Fibroblast of skin of right quadriceps (primary cell): ENCODE measurements at regions not wholly inside any gene's neighbourhood (a gene's known extent, or its start where the extent isn't known, plus 50 kb on each side); places are given as distances from the start of the nearest gene placed in this dataset.
A peak's percentile ranks its signal among the peaks of the same experiment; 100 is the strongest.
"Not testable (repeated sequence)": the region's sequence is repeated elsewhere in the genome, so short reads cannot be mapped to it uniquely, and the experiment has no call there.

Experiments
- DNase-seq: peaks from one replicate; pipeline ENCODE4 v3.0.0-alpha.2; 2013

DNA sequence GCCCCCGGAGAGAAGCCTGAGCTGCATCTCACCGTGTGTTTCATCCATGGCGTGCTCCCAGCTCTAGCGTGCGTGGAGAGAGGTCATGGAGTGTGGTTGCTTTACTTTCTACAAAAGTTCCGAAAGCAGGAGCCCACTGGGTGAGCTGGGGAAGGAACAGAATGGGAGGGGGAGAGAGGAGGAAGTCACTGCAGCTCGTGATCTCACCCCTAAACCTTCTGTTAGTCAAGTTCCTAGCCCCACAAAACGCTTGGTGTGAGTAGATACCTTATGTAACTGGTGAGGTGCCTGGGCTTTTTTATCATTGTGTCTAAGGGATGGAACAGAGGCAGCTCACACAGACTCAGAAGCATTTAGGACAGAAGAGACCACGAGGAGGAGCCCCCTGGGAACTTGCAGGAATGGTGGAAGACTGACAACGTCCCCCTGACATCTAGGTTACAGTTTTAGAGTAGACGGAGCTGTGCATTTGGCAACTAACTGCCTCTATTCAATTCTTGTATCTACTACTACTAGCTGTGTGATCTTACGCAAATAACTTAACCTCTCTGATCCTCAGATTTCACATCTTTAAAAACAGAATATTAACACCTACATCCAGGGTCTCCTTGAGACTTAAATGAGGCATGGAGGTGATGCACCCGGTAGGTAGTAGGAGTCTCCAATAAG is 123.3 kb downstream of the ARL4C start:
- DNase-seq = no peak

DNA sequence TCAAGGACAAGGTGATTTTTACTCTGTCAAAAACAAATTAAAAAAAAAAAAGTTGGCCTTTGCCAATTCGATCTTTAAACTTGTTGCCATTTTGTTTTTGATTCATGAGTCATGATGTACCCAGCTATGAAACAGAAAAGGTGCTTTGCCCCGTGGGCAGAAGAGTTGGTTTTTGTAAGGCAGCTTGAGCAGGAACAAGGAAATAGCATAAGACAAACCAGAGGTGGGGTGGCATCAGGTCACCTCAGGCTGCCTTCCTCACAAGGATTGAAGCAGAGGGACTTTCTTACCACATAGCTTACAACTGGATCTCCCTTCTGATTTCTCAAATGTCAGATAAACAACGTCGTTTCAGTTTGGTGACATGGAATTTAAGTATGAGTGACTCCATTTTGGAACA is 123.8 kb downstream of the ARL4C start:
- DNase-seq = no peak

DNA sequence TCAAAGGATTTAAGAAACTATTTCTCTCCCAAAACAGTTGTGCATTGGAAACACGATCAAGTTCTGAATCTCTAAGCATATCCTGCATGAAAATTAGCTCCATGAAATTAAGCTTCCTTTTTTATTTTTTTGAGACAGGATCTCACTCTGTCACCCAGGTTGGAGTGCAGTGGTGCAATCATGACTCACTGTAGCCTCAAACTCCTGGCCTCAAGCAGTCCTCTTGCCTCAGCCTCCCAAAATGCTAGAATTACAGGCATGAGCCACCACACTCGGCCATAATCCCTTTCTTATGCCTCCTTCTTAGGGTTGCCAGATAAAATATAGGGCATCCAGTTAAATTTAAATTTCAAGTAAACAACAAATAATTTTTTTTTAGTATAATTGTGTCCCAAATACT is 124.4 kb downstream of the ARL4C start:
- DNase-seq = no peak

DNA sequence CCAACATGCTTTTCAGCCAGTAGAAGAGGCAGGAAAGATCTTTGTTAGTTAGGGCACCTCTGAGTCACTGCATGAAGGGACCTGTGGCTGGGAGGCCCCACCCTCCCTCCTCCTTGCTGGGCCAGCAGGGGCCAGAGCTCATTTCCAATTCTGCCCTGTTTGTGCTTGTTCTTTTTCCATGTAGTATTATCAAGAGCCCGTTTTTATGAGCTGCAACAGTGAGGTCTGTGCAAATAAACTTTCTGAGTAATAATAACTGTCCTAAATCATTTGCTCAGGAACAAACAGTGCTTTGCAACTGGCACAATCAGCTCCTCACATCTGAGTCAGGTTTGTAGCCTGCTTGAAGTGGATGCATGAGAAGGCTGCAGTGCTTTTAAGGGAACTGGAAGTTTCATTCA is 128.0 kb downstream of the ARL4C start:
- DNase-seq = no peak

DNA sequence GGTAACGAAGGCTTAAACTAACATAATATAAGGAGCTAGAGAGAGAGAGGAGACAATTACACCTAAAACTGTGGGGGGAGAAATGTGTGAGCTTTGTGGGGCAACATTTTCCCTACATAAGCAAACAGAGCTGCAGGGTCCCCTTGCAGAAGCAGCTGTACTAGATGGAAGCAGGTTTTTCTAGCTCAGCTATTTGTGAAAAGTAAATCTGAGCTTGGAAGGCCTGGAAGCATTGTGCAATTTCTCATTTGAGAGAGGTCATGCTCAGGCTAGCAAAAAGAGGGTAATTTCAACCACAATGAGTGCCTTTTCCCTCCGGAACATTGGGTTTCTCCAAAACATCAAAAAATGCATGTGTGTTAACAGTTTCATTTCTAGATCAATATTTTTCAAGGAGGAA is 130.0 kb downstream of the ARL4C start:
- no peak for DNase-seq

DNA sequence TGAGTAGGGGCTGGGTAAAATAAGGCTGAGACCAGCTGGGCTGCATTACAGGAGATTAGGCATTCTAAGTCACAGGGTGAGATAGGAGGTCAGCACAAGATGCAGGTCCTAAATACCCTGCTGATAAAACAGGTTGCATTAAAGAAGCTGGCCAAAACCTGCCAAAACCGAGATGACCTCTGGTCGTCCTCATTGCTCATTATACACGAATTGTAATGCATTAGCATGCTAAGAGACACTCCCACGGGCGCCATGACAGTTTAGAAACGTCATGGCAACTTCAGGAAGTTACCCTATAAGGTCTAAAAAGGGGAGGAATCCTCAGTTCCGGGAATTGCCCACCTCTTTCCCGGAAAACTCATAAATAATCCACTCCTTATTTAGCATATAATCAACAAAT is 132.2 kb downstream of the ARL4C start:
- no peak for DNase-seq

DNA sequence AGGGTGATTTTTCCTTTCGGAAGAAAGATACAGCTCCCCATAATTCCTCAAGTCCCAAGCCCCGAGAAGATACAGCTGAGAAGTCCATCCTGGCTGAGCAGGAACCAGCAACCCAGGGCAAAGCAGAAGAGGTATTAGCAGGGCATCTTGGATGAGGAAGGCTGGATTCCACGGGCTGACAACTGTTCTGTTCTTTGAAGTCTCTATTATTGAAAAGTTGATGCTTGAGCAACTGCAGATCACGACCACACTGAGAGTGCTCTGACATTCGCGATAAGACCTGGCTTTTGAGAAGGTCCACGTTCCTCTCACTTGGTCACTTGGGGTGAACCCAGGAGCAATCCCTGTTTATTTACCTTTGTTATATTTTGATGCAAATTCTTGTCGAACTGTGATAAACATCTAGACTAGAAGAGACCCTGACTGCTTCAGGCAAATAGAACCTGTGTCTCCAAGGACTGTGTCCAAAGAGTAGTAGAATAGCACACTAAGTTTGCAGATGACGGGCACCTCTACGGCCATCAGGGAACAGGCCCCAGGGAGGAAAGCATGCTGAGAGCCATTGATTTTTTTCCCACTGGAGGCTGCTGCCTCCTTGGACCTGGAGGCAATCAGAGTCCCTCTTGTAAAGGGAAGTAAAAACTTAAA is 133.1 kb downstream of the ARL4C start:
- no peak for DNase-seq

DNA sequence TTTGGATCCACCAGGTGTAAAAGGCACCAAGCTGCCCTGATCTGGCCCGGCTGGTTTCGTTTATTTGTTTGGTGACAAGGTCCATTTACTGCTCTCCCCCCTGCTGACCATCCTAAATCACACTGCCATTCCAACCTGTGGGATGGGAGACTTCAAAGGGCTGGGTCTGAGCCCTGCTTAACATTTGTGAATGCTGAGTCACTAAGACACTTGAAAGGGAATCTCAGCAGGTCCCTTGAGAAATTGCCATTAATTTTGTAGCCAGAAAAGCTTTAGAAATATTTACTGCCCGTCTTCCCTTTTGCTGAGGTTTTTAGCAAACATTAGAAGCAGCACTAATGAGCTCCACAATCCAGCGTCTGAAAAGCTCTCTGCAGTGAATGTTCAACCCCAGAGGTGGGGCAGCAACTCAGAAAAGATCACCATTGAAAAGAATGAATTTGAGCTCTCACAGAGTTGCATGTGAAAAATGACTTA is 133.8 kb downstream of the ARL4C start:
- peak; percentile 82 for DNase-seq

DNA sequence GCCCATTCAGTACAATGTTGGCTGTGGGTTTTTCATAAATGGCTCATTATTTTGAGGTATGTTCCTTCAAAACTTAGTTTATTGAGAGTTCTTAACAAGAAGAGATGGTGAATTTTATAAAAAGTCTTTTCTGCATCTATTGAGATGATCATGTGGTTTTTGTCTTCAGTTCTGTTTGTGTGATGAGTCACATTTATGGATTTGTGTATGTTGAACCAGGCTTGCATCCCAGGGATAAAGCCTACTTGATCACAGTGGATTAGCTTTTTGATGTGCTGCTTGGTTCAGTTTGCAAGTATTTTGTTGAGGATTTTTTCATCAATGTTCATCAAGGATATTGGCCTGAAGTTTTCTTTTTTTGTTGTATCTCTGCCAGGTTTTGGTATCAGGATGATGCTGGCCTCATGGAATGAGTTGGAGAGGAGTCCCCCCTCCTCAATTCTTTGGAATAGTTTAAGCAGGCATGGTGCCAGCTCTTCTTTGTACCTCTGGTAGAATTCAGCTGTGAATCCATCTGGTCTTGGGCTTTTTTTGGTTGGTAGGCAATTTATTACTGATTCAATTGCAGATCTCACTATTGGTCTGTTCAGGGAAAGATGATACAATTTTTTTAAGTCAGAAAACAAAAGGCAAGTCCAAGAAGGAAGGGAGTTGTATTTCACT is 136.4 kb downstream of the ARL4C start:
- peak; percentile 71 for DNase-seq

DNA sequence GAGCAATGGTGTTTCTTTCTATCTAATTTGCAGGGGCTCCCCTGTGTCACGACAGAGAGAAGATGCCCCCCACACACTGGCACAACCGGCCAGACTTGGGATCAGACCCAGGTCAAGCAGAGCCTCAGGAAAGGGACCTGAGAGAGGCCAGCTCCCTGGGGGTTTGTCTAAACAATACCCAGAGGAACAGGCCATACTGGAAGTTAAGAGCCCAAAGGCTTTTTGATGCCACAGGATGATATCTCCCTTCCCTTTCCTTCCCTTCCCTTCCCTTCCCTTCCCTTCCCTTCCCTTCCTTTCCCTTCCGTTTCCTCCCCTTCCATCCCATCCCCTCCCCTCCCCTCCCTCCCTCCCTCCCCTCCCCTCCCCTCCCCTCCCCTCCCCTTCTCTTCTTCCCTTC is 139.2 kb downstream of the ARL4C start:
- no peak for DNase-seq

DNA sequence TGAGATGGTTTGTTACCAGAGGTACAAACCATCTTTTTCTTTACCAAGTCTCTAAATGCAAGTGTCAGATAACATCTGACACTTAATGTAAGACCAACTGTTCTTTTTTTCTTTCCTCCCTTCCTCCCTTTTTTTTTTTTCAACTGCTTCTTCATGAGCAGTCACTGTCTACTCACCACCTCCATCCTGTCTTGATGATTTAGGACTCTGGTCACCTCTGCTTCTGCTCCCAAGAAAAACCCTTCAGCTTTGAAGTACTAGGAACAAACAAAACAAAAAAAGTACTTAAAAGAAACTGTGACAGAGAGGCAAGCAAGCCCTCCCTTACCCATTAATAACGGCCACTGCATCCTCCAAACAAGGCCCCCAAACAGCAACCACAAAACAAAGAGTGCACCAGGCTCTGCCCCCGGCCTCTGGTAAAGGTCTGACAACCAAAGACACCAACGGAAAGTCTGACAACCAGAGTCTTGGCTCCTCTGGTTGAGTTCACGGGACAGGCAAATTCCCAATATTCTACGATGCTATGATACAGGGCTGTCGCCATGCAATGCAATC is 141.0 kb downstream of the ARL4C start:
- no peak for DNase-seq

DNA sequence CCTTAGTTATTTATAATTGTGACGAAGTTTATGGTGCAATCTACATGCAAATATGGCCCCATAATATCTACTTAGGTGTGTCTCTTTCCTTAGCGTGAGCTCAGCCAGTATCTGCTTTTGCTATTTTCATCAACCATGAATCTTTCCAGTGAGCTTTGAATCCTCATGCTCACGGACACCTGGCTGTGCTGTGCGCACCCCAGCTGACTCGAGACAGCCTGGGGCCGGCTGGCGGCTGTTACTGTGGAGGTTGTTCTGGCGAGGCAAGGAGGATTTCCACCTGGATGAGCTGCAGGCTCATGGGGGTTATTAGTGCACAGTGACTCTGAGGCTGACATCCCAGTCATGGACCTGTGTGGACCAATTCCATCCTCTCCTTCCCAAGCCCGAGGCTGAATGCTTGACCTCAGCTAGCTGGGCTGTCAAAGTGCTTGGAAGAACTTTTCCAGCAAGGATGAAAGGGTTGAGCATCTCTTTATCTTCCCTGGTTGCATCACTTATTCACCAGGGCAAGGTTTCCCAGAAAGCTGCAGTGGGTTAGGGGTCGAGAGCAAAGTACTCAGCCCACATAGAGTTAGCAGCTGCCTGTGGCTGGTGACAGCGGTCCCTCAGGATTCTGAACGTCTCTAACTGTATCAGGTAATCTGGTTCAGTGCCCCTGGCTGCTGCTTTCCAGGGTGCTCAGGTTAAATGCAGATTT is 141.7 kb downstream of the ARL4C start:
- DNase-seq = no peak

DNA sequence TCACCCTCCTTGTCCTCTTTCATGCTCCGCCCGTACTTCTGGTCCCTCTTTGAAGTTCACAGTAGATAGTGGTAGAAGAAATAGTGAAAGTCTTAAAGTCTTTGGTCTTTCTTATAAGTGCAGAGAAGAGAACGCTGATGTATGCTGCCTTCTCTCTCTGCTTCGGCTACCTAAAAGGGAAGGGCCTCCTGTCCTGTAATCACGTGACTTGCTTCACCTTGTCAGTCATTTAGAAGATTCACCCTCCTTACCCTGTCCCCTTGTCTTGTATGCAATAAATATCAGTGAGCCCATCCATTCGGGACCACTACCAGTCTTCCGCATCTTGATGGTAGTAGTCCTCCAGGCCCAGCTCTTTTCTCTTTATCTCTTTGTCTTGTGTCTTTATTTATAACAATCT is 144.6 kb downstream of the ARL4C start:
- no peak for DNase-seq

DNA sequence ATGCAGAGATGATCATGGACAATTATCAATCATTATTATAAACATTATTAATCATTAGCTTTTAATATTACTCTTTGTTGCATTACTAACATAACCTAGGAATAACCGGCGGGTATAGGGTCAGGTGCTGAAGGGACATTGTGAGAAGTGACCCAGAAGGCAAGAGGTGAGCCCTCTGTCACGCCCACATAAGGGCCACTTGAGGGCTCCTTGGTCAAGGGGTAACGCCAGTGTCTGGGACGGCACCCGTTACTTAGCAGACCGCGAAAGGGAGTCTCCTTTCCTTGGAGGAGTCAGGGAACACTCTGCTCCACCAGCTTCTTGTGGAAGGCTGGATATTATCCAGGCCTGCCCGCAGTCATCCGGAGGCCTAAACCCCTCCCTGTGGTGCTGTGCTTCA is 145.0 kb downstream of the ARL4C start:
- not testable (repeated sequence) for DNase-seq

DNA sequence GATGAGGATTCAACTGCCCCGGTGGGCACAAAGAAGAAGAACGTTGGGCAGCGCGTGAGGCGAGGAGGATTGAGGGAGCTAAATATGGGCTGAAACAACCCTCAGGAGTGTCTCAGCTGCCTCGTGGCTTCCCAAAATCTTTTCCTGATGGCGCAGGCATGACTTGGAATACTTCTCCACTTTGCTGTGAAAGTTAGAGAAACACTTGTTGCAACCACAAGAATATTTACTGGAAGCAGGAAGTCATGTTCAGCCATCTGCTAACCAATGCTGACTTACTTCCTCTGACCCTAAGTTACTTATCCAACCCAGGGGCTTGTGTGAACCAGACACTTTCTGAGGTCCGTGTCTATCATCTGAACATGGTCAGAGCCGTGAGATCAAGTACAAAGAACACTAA is 148.8 kb downstream of the ARL4C start:
- peak; percentile 35 for DNase-seq

DNA sequence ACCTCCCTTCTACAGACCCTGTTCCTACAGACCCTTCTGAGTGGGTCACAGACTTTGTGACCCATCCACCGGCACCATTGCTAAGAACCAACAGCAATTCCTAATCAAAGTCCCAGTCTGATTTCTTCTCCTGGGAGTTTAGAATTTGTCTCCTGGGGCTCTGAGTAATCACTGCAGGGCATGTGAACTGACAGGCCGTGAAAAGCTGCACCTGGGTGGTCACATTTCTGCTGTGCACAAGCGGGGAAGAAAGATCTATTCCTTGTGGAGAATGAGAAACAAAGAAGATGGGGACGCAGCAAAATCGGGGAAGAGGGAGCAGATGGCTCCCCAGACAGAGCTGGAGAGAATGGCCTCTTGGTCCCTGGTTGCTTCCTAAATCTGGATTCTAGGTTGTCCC is 151.0 kb downstream of the ARL4C start:
- no peak for DNase-seq

DNA sequence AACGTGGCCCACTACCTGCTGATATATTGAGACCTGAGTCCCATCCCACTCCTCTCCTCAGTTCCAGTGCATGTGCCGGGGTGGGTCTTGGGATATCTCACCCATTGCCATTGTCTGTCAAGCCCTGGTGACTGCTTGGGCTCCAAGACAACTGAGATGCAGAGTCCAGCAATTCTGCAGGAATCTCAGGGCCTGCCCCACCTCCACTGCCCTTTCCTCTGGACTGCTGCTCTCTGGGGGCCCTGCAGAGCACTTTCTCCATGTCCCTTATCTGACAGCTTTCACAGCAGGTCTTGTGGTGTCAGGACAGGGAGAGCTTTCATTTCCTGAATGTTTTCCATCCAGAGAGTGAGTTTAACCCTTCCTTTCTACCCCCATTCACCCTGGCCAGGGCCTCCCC is 152.9 kb downstream of the ARL4C start:
- no peak for DNase-seq

DNA sequence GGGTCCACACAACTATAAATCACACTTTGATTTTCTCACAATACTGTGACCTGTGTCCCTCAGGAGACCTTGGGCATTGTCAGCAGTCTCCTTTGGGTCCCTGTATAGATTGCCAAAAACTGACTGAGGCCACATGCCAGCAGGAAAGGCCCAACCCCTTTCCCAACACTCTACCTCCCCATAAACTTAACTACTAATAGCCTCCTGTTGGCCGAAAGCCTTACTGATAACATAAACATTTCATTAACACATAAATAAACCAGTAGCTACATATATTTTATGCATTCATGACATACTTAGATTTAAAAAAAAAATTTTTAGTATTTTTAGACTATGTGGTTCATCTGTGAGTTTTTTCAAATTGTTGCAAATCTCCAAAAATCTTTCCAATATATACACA is 153.5 kb downstream of the ARL4C start:
- DNase-seq = peak; percentile 68

DNA sequence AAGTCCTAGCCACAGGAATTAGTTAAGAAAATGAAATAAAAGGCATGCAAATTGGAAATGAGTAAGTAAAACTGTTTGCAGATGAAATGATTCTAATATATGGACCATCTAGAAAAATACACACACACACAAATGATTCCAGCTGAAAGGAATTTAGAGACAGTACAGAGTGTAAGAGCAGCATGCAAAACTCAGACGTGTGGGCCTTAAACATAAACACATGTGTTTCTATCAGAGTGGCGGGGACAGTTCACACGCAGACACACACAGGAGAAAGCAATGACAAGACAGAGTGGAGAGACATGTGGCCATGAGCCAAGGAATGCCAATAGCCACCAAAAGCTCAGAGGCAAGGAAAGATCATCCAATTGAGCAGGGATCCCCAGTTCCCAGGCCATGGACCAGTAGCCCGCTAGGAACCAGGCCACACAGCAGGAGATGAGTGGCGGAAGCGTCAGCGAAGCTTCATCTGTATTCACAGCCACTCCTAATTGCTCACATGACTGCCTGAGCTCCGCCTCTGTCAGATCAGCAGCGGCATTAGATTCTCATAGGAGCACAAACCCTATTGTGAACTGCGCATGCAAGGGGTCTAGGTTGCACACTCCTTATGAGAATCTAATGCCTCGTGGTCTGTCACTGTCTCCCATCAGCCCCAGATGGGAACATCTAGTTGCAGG is 155.4 kb downstream of the ARL4C start:
- DNase-seq = peak; percentile 96

DNA sequence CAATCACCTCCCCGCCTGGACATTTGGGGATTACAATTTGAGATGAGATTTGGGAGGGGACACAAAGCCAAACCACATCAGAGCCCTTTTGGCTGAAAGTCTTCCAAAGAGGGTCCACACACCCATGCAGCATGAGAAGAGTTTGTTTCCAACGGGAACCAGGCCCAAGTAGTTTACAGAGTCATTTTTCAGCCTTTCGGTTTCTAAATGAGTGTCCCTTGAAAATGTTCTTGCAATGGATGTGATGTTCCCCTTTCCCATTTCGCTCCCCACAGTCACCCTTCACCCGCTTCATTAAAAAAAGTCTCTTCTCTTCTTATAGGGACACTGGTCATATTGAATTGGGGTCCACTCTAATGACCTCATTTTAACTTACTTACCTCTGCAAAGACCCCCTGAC is 157.4 kb downstream of the ARL4C start:
- no peak for DNase-seq

DNA sequence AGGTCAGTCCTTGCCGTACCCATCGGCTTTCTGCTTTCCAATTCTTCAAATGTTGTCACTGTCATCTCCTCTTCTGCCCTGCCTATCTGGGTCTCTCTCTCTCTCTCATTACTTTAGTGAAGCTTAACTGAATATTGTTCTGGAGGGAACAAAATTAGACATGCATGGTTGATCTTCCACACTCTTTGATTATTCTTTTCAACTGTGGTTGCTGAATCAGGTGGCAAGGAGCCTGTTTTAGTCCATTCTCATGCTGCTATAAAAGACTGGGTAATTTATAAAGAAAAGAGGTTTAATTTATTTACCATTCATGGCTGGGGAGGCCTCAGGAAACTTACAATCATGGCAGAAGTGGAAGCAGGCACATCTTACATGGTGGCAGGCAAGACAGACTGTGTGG is 157.9 kb downstream of the ARL4C start:
- DNase-seq = no peak

DNA sequence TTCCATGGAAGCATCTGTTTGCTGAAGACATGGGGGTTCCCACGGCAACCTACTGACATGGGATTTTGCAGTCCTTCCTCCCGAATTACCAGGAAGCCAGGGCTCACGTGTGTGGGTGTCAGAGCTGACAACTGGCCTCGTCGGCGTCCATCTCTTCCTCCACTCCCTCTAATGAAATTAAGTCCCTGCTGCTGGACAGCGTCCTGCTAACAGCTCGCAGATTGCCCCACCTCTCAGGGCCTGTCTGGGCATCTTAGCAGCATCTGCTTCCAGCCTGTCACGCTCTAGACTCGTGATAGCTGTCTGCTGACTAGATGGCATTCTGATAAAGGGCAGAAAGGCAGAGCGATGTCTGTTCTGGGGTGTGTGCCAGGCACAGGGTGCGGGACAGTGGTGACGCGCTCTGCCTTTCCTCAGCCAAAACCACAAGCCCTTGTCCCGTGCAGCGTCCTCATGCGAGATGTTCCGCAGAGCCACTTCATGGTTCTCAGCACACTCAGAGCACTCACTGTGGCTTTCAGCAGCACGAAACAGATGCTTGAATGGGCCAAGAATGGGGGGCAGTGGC is 161.1 kb downstream of the ARL4C start:
- peak; percentile 77 for DNase-seq
